Right ventricle myocardium inferior (tissue), 1 donor: ENCODE measurements at regions not wholly inside any gene's neighbourhood (a gene's known extent, or its start where the extent isn't known, plus 50 kb on each side); places are given as distances from the start of the nearest gene placed in this dataset.

Source experiments
- ATAC-seq: fragments of 200-7000 bp; cut with Tn5 transposase; one replicate; pipeline ENCODE4 v1.9.1; 2020; ENCODE audit warnings: mild to moderate bottlenecking, moderate library complexity
- DNase-seq: peaks from one replicate; pipeline ENCODE4 v3.0.0; 2021; ENCODE audit errors: missing footprints
- intact Hi-C: fragments of 100-400 bp; cut with DNase I; formaldehyde crosslinking; loops from one replicate; pipeline ENCODE4 v1.11.0; 2022
- donor health status: DM: no; HTN: yes; CAD: no; lungs with severe emphysema.

GRCh38 chr1:87812871-87813577 lies 484.3 kb downstream of the LMO4 start:
- ATAC-seq, result no peak
- DNase-seq, result no peak
- intact Hi-C loops, result no loop called here

GRCh38 chr1:87814573-87814972 lies 485.9 kb downstream of the LMO4 start:
- intact Hi-C loops, result no loop called here
- DNase-seq (no peak), ATAC-seq (no peak)

DNA sequence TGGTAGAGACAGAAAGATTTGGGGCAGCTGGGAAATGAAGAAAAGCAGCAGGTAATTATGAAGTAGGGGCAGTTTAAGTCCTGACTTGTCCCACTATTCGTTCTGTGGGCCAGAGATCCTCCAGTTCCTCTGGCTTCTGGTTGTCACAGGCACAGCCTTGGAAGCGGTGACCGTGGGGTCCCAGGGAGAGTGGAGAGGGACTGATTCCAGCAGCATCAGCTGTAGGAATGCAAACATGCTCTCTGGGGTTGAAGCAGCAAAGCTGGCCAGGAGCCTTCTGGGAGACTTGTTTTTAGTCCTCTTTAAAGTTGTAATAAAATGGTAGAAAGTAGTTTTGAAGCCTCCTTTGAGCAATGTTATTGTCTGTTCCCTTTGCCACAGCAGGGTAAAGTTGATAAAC lies 488.0 kb downstream of the LMO4 start:
- no peak for ATAC-seq
- intact Hi-C loops, result no loop called here
- no peak for DNase-seq

DNA sequence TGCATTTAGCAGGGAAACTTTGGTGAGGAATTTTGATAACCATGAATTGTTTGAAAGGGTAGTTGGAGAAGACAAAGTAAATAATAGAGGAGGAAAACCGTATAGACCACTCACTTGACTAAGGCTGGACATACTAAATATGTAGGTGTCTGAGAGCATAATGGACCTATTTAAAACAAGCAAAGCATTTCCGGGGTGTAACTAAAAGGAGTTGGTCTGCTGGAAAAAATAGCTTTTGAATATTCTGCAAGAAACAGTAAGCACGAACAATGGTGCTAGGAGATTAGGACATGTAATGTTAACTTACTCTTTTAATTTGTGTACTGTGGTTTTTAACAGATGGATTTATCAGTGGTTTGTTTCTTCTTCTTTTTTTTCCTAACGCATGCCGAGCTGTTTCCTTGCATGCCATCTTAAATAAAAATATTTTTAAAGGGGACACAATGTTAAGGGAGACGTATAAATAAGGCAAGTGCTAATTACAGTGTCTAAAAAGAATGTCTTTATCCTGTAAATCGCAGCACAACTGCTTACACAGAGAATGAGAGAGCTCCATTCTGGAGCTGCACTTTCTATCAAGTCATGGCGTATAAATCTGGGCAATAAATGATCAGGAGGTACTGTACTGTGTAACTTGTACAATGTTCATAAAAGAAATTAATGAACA lies 492.1 kb downstream of the LMO4 start:
- DNase-seq (no peak), ATAC-seq (no peak)
- intact Hi-C loops, result no loop called here

GRCh38 chr1:87821335-87821697 lies 492.6 kb downstream of the LMO4 start:
- intact Hi-C loops, result no loop called here
- no peak for ATAC-seq
- DNase-seq, result no peak

DNA sequence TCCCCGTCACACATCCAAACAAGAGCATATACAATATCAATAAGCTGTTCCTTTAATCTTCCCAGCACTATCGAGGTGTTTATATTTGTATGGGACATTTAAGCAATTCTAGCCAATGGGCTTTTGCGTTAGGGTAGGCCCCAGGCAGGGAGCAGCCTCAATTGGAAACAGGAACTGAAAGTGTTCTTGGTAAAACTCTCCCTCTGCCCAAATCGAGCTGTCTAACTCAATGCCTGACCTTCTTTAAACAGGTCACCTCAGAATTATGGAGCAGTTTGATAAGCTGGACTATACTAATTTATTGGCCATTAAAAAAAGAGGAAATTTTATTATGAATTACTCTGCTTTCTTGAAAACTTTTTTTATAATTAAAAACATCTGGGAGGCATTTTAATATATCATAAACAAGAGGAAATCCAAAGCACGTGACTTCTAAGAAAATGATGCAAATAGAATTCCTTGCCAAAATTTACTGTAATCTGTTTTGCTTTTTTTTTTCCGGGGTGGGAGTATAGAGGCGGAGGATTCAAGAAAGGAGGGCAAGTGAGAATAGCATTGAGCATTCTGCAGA lies 498.1 kb downstream of the LMO4 start:
- DNase-seq (peak; percentile 59), ATAC-seq (peak; percentile 90)
- intact Hi-C loops, result no loop called here

- intact Hi-C loops, result no loop called here
- ATAC-seq, result no peak
- DNase-seq, result no peak
Measured at GRCh38 chr1:87829360-87829759, 500.7 kb downstream of the LMO4 start.

DNA sequence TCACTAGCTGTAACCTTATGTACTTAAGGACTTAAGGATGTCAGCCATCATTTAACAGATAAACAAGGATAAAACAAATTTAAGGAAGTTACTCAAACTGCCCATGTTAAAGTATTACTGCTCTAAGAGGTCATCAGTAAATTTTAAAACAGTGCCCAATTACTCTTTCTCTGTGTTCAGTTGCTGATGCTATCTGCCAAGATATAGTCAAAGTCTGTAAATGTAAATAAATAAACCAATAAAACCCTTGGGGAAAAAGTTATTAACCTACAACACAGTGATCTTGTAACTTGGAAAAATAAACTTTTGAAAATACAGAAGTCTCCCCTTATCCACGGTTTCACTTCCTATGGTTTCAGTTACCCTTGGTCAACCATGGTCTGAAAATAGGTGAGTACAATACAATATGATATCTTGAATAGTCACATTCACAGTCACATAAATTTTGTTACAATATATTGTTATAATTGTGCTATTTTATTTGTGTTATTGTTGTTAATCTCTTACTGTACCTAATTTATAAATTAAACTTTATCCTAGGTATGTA lies 501.8 kb downstream of the LMO4 start:
- DNase-seq (no peak), ATAC-seq (no peak)
- intact Hi-C loops, result no loop called here

DNA sequence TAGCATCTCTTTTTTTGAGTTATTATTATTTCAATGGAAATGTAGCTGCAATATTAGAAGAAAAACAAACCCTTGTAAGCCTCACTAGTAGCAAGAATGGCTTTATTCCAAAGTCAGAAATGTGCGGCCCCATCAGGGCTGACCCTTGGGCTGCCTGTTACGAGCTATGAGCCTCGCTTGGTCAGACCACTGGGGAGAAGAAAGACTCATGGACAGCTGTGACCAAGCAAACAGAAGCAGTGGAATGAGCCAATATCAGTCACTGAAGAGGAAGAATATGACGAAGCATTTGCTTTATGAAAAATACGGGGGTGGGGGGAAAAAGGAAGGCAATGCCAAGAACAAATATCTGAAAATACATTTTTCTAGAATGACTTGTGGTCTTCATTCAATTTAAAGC lies 504.5 kb downstream of the LMO4 start:
- DNase-seq, result peak; percentile 54
- peak; percentile 84 for ATAC-seq
- intact Hi-C loops, result no loop called here

- no peak for ATAC-seq
- DNase-seq, result no peak
- intact Hi-C loops, result no loop called here
Measured at GRCh38 chr1:87834151-87834550, 505.5 kb downstream of the LMO4 start.

DNA sequence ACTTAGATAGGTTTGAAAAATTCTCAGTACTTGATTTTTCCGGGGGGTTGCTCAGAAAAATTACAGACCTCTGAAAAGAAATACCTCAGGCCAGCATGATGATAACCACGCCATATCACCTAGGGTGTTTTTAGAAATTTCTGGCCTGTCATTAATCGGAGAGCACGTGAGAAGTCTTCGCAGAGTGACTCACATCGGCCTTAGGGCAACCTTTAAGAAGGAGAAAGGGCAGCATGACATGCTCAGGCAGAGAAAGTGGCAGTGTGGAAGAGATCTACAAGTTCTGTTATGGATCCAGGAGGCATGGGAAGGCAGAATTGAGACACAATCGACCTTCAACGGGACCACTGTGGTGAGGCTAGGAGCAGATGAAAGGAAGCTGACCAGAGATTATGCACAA lies 506.3 kb downstream of the LMO4 start:
- no peak for ATAC-seq
- no peak for DNase-seq
- intact Hi-C loops, result no loop called here

- DNase-seq, result no peak
- ATAC-seq, result no peak
- intact Hi-C loops, result no loop called here
Measured at GRCh38 chr1:87840767-87841166, 512.1 kb downstream of the LMO4 start.

- intact Hi-C loops, result no loop called here
- no peak for DNase-seq
- no peak for ATAC-seq
Measured at GRCh38 chr1:87841332-87841731, 512.7 kb downstream of the LMO4 start.

GRCh38 chr1:87842156-87842555 lies 513.5 kb downstream of the LMO4 start:
- ATAC-seq, result no peak
- intact Hi-C loops, result no loop called here
- no peak for DNase-seq

DNA sequence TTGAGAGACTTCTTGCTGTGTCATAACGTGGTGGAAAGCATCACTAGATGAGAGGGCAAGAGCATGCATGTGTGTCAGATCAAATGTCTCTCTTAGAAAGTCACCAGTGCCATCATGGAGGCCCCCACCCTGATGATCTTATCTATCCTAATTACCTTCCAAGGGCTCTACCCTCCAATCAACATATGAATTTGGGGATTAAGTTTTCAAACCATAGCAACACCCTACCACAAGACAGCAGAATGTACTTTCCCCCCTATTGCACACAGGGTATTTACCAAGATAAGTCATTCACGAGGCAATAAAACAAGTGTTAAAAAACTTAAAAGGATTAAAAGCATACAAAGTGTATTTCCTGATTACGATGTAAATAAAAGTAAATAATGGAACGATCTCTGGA lies 515.6 kb downstream of the LMO4 start:
- ATAC-seq (no peak), DNase-seq (no peak)
- intact Hi-C loops, result no loop called here

DNA sequence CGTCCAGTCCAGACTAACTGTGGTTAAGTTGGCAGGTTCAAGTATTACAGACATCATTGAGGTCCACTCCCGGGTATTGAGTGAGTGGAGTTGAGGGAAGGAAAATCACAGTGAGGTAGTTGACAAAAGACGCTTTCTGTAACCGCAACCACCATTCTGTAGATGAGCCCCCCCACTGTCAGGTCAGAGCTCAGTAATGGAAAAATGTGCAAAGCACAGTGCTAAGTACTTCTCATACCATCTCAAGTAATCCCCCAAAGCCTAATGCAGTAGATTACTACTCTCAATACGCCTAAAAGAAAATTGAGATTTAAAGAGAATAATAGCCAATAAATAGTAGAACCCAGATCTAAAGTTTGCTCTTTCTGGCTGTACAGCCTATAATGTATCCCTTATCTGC lies 522.8 kb downstream of the LMO4 start:
- DNase-seq (no peak), ATAC-seq (no peak)
- intact Hi-C loops, result no loop called here

DNA sequence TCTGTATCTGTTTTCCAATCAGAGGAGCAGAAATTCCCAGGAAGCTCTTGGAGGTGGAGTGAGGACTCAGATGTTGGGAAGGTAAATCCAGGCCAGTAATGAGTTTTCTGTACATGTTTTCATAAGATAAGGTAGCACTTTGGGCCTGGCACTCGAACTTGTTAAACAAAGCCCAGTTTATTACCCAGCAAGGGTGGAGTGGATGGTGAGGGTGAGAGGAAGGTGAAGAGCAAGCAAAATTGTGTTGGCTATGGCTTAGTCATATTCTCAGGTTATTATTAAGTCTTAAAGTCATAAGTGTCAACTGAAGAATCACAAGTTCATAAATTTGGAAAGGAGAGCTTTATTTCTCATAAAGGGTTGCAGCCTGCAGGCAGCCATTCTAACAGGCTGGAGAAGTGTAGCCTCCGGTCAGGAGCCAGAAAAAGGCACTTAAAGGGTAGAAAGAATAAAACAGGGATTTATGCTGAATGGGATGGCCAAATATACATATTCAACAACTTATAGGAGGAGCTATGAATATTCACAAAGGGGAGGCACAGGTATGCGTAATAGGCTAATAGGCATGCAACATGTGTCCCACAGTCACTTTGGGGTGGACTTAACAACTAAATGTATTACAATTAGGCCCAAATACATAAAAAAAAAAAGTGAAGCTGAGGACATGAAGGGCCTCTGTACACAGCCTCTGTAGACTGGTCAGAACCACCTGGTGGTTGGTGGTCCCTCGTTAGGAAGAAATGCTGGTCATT lies 523.9 kb downstream of the LMO4 start:
- intact Hi-C loops, result no loop called here
- DNase-seq (no peak), ATAC-seq (no peak)

GRCh38 chr1:87853576-87854351 lies 525.1 kb downstream of the LMO4 start:
- intact Hi-C loops, result no loop called here
- DNase-seq, result no peak
- no peak for ATAC-seq

DNA sequence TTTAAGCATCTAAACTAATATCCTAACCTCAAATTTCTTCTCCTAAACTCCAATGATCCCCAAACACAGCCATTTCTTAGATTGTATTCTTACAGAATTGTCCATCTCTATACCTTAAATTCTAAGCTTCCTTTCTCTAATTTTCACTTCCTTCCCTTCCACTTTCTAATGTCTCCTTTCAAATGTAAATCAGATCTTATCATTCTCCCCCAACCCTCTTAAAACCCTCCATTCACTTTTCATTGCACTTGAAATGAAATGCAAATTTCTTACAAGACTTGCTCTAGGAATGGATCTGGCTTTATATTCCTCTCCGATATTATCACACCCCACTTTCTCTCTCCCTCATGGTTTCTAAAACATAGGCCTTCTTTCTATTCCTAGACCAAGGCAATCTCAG lies 534.6 kb downstream of the LMO4 start:
- DNase-seq (no peak), ATAC-seq (no peak)

More for the DNA sequence above, 534.6 kb downstream of the LMO4 start:
- intact Hi-C loops, result no loop called here
